ES-I3 (cell line): ENCODE measurements at regions not wholly inside any gene's neighbourhood (a gene's known extent, or its start where the extent isn't known, plus 50 kb on each side); places are given as distances from the start of the nearest gene placed in this dataset.
"Not testable (repeated sequence)": the region's sequence is repeated elsewhere in the genome, so short reads cannot be mapped to it uniquely, and the experiment has no call there.

Experiments used
- H3K36me3 ChIP-seq: 2 replicates; pipeline ENCODE4 v1.6.1; 2013; ENCODE audit warnings: mild to moderate bottlenecking, low read length, control low read depth, moderate library complexity; ENCODE audit not compliant: insufficient read depth
- H3K4me1 ChIP-seq: 2 replicates; pipeline ENCODE4 v1.6.1; 2013; ENCODE audit warnings: mild to moderate bottlenecking, control low read depth, low read length; ENCODE audit not compliant: insufficient read depth
- H3K9ac ChIP-seq: 2 replicates; pipeline ENCODE4 v1.6.1; 2013; ENCODE audit warnings: low read depth, mild to moderate bottlenecking, low read length, moderate library complexity
- H3K9me3 ChIP-seq: 2 replicates; pipeline ENCODE4 v1.6.1; 2013; ENCODE audit warnings: mild to moderate bottlenecking, low read length, moderate library complexity; ENCODE audit not compliant: control insufficient read depth, insufficient read depth

GRCh38 chr13:55577082-55577846 lies 1563.5 kb upstream of the PRR20A start:
- peaks cover 21% of the 10 kb centered on the region for H3K36me3 ChIP-seq
- H3K4me1 ChIP-seq, result peaks cover 4% of the 10 kb centered on the region
- H3K9ac ChIP-seq, result peak overlapping the region; percentile 50
- H3K9me3 ChIP-seq, result no peaks in the 10 kb centered on the region

- H3K9ac ChIP-seq, result peak overlapping the region; percentile 50
- H3K9me3 ChIP-seq, result no peaks in the 10 kb centered on the region
- peaks cover 3% of the 10 kb centered on the region for H3K4me1 ChIP-seq
- peaks cover 21% of the 10 kb centered on the region for H3K36me3 ChIP-seq
These were observed 1562.9 kb upstream of the PRR20A start for GRCh38 chr13:55577847-55578210.

DNA sequence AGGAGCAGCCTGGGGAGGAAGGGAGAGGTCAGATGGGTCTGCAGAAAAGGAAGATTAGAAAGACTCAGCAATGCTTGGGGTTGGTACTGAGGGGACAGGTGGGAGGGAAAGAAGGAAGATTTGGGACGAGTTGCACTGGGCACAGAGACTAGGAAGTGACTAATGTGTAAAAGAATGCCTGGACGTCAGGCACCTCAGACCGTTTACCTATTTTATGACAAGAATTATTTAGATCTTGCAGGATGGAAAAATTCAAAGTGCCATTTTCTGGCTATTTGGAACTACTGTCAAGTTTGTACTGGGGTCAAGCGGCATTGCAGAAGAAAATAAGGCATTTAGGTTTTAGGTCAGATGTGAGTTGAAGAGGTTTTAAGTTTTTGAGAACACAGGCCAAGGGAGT lies 1558.4 kb upstream of the PRR20A start:
- peak overlapping the region; percentile 84 for H3K9ac ChIP-seq
- H3K36me3 ChIP-seq, H3K9me3 ChIP-seq: not testable (repeated sequence)
- peaks cover 14% of the 10 kb centered on the region for H3K4me1 ChIP-seq

DNA sequence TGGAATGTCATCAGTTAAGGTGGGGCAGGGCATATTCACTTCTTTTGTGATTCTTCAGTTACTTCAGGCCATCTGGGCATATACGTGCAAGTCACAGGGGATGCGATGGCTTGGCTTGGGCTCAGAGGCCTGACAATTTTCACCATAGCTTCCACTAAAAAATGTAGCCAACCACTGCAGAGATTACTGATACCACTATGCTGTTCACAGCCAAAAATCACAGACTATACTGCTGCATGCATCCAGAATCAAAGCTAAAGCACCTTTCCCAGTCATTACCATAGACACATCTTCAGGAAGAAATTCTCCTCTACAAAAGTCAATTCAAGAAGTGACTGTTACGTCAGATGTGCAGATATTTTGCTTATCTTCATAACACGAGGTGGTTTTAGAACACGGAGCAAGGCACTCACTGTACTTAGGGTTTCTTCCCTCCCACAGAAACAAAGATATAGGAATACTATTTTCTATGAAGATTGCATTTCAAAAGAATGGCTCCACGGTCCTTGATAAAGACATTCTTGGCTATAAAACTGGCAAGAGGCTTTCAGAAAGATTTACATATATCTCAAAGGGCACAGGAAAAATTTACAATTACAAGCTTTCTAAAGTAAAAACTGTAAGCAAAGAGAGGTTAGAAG lies 1556.6 kb upstream of the PRR20A start:
- H3K9ac ChIP-seq, result peak overlapping the region; percentile 30
- no peaks in the 10 kb centered on the region for H3K9me3 ChIP-seq
- peaks cover 14% of the 10 kb centered on the region; the same call in 1 of the 2 replicates for H3K4me1 ChIP-seq
- H3K36me3 ChIP-seq, result no peaks in the 10 kb centered on the region; the same call in 1 of the 2 replicates

- H3K36me3 ChIP-seq, result no peaks in the 10 kb centered on the region
- H3K9me3 ChIP-seq, result no peaks in the 10 kb centered on the region
- H3K9ac ChIP-seq, result no peak overlapping the region
- no peaks in the 10 kb centered on the region for H3K4me1 ChIP-seq
These were observed 1537.9 kb upstream of the PRR20A start for GRCh38 chr13:55602784-55603183.

DNA sequence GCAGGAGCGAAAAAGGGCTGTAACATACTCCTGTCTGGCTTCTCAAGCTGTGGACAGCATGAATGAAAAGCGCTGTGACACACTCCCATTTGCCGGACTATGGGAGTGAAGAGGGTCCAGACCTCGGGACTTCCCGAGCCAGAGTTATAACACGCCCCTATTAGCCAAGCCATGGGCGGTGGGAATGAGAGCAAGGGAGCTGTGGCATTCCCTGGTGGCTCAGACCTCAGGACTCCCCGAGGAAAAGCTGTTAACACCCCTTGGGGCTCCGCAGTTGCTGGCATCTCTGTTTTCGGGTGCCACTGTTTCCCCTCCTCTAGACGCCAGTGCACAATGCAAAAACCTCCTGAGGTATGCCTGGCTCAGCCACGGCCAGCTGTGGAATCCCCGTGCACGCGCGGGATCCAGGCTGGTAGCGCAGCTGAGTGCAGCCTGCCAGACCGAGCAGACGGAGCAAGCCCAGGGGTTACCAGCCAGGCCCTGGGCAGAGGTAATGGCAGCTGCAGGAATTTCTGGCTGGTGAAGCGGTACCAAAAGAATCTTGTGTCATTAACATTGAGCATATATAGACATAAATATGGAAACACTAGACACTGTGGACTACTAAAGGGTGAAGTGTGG lies 1534.6 kb upstream of the PRR20A start:
- Histone ChIP-seq H3K9ac (no peak overlapping the region), H3K4me1 (no peaks in the 10 kb centered on the region), H3K36me3 (no peaks in the 10 kb centered on the region), H3K9me3 (no peaks in the 10 kb centered on the region)

- Histone ChIP-seq H3K4me1 (peaks cover 6% of the 10 kb centered on the region; the same call in 1 of the 2 replicates), H3K9ac (no peak overlapping the region), H3K36me3 (no peaks in the 10 kb centered on the region), H3K9me3 (no peaks in the 10 kb centered on the region)
These were observed 1527.1 kb upstream of the PRR20A start for GRCh38 chr13:55613429-55614187.

GRCh38 chr13:55615081-55615480 lies 1525.6 kb upstream of the PRR20A start:
- Histone ChIP-seq H3K4me1 (peaks cover 6% of the 10 kb centered on the region; the same call in 1 of the 2 replicates), H3K36me3 (no peaks in the 10 kb centered on the region)

GRCh38 chr13:55617241-55617640 lies 1523.5 kb upstream of the PRR20A start:
- peaks cover 6% of the 10 kb centered on the region; the same call in 1 of the 2 replicates for H3K4me1 ChIP-seq
- no peak overlapping the region for H3K9ac ChIP-seq
- peaks cover 3% of the 10 kb centered on the region for H3K9me3 ChIP-seq
- no peaks in the 10 kb centered on the region for H3K36me3 ChIP-seq

More at GRCh38 chr13:55615081-55615480, 1525.6 kb upstream of the PRR20A start:
- H3K9ac ChIP-seq, result no peak overlapping the region
- no peaks in the 10 kb centered on the region for H3K9me3 ChIP-seq

DNA sequence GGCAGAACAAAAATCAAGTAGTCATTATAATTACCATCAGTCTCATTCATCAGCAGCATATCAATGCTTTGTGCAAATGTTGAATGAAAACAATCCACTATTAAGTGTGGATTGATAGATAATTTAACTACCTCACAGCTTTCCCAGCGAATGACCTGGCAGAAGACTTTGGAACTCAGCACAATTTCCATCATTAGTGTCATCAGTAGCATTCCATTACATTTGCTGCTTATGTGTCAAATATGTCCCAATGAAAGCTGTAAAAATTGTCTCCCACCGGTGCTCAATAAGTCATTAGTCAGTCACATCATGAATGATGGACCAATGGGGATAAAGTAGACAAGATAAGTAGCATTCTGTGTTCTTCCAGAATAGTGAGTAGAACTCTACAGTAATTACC lies 1513.5 kb upstream of the PRR20A start:
- H3K9ac ChIP-seq, result no peak overlapping the region
- H3K36me3 ChIP-seq, result no peaks in the 10 kb centered on the region
- no peaks in the 10 kb centered on the region for H3K4me1 ChIP-seq
- H3K9me3 ChIP-seq, result peaks cover 11% of the 10 kb centered on the region

DNA sequence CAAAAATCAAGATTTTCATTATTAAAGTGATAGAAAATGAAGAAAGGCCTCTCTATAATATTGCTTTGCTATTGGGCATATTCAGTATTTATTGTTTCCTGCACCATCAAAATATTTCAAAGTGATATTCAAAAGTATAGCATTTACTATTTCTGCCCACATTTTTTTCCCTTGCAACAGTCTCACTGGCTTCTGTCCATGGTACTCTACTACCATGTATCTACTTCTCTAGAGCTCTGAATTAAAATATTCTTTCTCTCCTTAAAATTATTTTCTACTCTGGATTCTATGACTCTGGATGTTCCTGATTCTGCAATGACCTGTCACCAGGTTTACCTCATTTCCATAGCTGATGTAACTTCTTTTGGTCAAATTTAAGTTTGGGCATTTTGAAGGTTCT lies 1508.3 kb upstream of the PRR20A start:
- H3K9ac ChIP-seq, result no peak overlapping the region
- H3K36me3 ChIP-seq, result no peaks in the 10 kb centered on the region
- no peaks in the 10 kb centered on the region for H3K9me3 ChIP-seq
- H3K4me1 ChIP-seq, result no peaks in the 10 kb centered on the region

DNA sequence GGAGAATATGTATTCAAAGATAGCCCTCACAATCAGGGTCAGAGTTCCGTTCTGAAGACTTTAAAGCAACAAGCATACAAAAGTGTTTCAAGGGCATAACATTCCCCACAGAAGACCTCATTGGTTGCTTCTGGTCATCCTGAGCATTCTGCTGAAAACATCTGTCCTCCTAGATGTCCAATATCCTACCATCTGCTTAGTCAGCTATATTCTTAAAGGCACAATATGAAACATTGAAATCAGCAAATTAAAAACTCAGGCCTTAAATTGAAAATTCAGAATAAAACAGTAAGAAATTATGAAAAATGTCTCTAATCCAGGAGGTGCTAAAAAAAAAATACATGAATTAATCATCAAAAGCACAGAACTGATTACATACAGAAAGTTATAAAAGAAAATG lies 1491.2 kb upstream of the PRR20A start:
- H3K9me3 ChIP-seq, result no peaks in the 10 kb centered on the region
- H3K36me3 ChIP-seq, result no peaks in the 10 kb centered on the region
- H3K4me1 ChIP-seq, result peaks cover 16% of the 10 kb centered on the region
- no peak overlapping the region for H3K9ac ChIP-seq

- Histone ChIP-seq H3K9me3 (no peaks in the 10 kb centered on the region), H3K9ac (peak overlapping the region; percentile 26; the same call in 1 of the 2 replicates), H3K36me3 (peaks cover 7% of the 10 kb centered on the region), H3K4me1 (peaks cover 19% of the 10 kb centered on the region)
These were observed 1488.1 kb upstream of the PRR20A start for GRCh38 chr13:55652657-55653056.

DNA sequence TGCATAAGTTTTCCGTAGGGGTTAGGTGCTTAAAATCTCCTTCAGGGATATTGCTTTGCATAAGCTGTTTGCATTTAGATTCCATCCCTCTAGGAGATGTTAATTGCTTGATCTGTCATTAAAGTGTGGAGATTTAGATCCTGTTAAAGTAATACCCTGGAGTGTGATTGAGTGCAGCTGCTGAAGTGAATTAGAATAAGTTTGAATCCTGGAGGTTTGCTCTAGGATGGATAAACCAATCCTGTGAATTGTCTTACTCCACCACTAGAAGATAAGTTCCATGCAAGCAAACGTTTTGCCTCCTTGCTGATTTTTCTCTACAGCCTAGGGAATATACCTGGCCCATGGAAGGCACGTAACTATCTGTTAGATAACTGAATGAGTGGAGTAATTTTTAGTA lies 1487.2 kb upstream of the PRR20A start:
- Histone ChIP-seq H3K9ac (peak overlapping the region; percentile 10; the same call in 1 of the 2 replicates), H3K9me3 (no peaks in the 10 kb centered on the region), H3K4me1 (peaks cover 16% of the 10 kb centered on the region), H3K36me3 (peaks cover 7% of the 10 kb centered on the region)
